ENCODE measurements at regions not wholly inside any gene's neighbourhood (a gene's known extent, or its start where the extent isn't known, plus 50 kb on each side); places are given as distances from the start of the nearest gene placed in this dataset.

DNA sequence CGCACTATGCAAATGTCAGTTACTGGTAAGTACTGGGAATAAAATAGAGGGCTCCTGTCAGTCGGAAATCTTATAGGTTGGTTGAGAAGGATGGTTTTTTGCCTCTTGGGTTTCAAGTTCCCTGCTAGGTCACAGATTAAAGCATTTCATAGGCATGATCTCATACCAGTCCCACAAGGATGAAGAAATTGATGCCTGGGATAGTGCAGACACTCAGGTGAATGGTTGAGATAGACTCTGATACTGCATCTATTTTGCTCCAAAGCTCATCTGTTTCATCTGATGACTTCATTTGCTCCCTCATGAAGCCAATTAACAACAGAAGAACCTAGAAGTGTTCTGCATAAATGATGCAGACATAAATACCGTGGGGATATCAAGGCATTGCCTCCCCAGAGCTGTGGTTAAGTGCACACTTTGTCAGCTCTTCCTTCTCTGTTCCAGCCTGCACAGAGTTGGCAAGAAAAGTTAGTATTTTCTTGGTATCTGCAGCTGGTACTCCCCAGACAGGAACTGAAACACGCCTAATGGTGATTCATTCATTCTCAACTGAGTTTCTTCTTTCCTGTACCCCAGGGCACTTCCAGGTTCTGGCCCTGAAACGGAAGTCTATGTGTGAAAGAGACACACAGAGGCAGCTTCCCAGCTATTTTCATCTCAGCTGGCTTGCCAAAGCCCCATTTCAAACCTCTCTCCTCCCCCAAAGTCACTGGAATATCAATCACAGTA, 418.3 kb upstream of the SALL1 start:
- CTCF ChIA-PET: no interaction called here

DNA sequence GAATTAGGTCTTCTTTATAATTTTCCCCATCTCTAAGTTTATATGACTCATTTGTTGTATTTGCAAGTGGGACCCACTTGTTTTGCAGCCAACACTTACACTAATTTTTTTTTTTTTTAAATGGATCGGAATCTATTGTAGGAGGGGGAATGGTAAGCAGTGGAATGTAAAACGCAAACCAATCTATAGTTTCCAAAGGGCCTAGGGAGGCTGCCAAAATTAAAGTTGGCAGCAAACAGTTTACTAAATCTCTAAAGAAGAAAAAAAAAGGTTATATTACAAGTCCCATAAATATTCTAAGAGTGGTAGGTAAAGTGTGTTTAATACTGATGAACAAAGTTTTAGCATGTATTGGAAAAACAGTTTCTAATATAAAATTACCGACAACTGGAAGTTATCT, 416.8 kb upstream of the SALL1 start:
- ChIA-PET POLR2A (no interaction called here), CTCF (no interaction called here)

More for the DNA sequence above, 418.3 kb upstream of the SALL1 start:
- POLR2A ChIA-PET: no interaction called here

DNA sequence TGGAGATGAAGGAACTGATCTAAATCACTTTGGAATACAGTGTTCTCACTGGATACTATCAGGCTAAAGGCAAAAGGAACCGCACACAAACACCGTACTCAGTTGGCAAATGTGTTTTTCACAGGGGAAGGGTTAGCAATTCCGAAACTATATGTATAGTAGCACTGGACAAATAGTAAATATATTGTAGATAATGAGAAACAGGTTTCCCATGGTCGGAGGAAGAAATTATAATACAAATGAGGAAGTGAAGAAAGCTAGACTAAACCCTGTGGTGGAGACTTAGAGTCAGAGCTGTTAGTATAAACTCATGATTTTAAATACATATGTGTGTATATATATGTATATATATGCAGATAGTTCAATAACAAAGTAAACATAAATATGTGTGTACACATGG, 414.1 kb upstream of the SALL1 start:
- CTCF ChIA-PET: interaction anchor here (0.7 kb wide), 1 partner anchor 15 kb away, joined by 4 read pairs; no protein-coding TSS in a partner anchor
- POLR2A ChIA-PET: no interaction called here

DNA sequence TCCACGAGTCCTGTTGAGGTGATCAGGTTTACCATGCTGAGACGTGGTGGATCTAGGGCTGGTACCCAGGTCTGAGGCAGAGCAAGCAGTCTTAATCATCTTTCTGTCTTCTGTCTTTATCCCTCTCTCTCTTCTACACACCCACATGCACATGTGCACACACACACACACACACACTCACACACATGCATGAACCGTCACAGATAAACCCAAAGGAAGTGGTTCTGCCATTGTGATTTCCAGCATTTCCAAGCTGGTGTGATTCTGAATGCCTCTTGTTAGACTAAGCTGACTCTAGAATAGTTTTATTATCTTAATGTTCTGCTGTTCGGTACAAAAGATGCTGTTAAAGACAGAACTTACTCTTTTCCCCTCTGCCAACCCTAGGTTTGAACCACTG, 411.8 kb upstream of the SALL1 start:
- ChIA-PET CTCF (no interaction called here), POLR2A (no interaction called here)

DNA sequence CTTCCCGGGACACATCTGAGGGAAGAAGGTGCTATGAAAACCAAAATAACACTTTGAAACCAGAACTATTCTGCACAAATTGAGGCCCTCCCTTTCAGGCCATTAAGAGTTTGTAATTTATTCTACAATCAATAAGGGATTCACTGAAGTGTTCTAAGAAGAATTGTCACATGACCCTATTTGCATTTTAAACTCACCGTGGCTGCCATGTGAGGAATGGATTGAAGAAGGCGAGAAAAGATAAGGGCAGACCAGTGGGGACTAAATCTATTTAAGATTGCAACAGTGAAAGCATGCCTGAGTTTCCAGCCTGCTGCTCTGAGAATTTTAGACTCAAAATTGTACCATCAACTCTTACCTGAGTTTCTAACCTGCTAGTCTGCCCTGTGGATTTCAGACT, 408.8 kb upstream of the SALL1 start:
- ChIA-PET CTCF (no interaction called here), POLR2A (no interaction called here)

DNA sequence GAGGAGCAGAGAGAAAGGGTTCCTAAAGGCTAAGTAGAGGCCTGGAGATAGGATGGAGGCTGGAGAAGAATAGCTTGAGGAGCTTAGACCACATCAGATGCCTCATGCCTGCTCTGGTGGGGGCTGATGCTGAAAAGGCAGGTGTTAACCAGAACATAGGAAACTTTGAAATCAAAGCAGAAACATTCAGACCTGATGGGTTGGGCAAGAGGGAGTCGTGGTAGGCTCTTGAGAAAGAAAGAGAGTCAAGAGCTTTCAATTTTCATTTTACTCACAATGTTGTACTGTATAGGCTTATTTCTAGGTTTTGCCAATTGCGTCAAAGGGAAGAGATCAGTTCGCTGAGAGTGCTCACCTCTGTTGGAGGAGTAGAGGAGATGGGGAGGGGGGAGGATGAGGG, 406.6 kb upstream of the SALL1 start:
- ChIA-PET CTCF (no interaction called here), POLR2A (no interaction called here)

DNA sequence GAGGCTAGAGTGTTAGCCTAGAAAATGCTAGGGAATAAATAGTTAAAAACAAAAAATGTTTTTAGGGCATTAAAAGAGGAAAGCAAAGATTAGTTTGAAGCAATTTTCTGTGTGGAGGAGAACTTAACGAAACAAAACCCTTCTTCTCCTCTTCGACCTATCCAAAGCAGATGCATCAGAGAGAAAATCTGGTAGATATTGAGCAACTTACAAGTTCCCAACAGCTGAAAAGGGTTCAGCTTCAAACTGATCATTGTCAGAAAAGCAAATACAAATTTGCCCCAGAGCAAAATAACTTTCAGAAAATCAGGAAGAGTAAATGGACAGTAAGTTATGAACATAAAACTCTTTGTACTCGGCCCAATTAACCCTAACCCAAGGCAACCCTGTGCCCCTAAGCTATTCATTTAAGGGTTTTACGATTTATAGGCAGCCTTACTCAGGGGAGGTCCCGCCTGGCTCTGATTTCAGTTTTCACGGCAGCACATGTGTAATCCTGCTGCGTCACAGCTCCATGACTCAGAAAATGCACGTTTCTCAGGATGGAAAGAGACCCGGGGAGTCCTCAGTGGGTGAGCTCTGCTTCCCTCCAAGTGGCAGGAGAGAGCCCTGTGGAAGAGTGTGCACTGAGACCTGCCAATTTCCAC, 405.7 kb upstream of the SALL1 start:
- ChIA-PET CTCF (no interaction called here), POLR2A (no interaction called here)

DNA sequence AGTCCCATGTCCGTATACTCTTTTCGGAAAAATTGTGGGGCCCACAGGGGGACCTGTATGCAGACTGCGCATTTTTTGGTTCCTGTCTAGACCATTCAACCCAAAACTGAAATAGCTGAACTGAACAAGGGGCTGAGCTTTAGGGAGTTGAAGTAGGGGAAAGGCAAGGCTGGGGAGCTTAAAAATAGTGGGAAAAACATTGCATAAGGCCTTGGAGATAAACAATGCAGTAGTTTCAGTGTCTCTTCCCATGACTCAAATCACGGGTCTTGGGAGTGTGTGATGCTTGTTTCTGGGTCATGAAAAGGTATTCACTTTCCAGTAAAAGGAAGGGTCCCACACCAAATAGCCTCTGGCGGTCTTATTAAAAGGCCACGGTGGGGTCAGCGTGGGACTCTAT, 402.8 kb upstream of the SALL1 start:
- ChIA-PET POLR2A (no interaction called here), CTCF (no interaction called here)

DNA sequence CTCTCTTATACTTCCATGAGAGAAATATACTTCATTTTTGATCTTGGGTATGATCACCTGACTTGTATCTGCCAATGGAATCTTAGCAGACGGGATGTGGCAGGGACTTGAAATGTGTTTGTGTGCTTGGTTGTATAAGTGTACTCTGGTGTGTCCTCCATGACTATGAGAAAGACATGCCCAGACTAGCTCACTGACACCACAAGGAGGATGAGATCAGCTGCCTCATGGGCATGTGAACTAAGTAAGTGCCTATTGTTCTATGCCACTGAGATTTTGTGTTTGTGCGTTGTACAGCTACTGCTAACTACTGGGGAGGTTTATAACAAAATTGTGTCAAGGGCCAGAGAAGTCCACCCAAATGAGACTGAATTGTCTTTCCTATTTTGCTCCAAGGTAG, 402.2 kb upstream of the SALL1 start:
- ChIA-PET POLR2A (no interaction called here), CTCF (no interaction called here)

DNA sequence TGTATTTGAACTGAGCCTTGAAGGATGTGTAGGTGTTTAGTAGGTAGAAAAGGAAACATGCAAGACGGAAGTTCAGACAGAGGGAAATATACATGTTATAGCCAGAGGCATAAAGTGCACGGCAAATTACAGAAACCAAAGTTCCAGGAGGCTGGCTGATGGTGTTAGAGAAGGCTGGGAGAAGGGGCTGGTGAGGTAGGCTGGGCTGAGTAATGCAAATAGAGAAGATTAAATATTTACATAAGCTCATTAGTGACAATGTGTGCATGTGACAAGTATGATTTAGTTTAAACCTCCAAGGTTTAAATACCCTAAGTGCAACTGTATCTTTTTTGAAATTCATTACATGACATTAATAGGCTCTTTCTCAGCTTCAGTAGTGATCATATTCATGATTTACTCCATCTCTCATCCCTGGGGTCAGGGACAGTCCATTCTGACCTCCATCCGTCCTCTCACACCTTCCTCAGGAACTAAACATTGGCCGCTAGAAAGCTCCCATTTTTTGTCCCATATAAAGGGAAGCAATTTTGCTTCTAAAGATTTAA, 399.8 kb upstream of the SALL1 start:
- ChIA-PET CTCF (interaction anchor here (0.6 kb wide), 1 partner anchor 14 kb away, joined by 4 read pairs; no protein-coding TSS in a partner anchor), POLR2A (no interaction called here)

DNA sequence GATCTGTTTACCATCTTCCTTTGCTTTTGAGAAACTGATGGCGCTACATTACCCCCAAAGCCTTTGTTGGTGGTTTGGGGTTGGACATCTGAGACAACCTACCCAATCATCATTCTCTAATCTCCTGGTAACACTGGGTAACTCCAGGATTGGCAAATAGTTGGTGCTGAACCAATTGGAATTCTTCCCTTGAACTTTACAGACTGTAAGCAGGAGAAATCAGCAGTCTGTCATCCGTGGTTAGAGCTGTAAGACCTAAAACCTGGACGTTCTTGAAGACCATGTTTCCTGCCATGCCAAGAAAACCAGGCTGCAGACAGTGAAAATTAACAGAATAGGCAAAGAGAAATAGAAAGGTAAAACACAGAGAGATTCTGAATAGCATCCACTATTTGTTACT, 398.8 kb upstream of the SALL1 start:
- CTCF ChIA-PET: no interaction called here
- POLR2A ChIA-PET: no interaction called here

DNA sequence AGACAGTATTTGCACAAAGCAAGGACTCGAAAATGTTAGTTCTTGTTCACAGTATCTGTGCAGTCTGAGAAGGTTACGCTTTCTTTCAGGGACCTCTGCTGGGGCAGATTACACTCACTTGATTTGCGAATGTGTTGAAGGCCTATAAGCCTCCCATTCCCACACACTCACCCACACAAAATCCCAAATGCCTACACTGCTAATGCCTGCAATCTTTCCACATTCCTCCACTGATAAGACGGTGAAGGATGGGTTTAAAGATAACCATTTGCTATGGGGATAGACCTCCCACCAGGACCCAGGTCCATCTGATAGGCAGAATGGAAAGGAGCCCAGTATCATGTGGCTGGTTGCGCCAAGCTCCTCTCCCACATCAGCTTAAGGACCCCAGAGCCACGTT, 394.9 kb upstream of the SALL1 start:
- ChIA-PET CTCF (no interaction called here), POLR2A (no interaction called here)

DNA sequence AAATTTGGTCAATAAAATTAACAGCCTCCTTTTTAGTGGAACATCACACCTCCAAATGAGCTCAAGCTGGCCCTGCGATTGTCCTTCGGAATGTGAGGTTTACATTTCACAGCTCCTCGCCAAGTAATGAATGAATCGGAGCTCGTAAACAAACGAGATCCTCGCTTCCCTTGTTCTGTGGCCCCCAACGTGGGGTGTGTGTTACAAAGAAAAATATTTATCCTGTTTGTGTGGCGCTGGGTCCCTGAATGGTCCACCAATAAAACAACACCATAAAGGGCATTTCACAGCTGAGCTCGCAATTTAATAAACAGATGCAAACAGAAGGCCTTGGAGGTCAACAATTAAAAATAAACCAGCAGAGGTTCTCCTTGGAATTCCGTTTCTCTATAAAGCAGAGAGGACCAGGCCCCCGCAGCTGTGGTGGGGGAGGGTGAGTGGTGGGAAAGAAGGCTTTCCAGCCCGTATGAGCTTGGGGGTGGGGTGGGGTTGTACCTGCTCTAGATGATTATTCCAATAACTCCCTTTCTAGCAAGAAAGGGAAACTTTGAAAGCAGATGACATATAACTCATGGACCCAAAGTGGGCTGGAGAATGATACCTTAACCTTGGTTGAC, 393.9 kb upstream of the SALL1 start:
- CTCF ChIA-PET: no interaction called here
- POLR2A ChIA-PET: no interaction called here

DNA sequence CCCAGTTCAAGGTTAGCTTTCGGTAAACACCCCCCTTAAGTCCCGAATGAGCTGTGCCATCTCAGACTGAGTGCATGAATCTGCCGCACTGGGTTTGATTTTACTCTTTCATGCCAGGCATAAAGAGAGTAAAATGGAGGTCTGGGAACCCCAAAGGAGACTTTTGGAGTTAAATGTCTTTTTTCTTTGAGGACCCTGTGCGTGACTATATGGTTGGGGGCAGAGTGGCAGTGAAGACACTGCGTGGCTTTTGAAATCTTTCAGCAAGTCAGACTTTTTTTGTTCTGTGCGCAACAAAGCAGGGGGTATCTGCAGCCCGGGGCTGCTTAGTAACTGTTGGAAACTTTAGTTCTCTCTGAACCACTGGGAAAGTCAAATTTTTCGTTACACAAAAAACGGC, 392.9 kb upstream of the SALL1 start:
- CTCF ChIA-PET: no interaction called here
- POLR2A ChIA-PET: no interaction called here

DNA sequence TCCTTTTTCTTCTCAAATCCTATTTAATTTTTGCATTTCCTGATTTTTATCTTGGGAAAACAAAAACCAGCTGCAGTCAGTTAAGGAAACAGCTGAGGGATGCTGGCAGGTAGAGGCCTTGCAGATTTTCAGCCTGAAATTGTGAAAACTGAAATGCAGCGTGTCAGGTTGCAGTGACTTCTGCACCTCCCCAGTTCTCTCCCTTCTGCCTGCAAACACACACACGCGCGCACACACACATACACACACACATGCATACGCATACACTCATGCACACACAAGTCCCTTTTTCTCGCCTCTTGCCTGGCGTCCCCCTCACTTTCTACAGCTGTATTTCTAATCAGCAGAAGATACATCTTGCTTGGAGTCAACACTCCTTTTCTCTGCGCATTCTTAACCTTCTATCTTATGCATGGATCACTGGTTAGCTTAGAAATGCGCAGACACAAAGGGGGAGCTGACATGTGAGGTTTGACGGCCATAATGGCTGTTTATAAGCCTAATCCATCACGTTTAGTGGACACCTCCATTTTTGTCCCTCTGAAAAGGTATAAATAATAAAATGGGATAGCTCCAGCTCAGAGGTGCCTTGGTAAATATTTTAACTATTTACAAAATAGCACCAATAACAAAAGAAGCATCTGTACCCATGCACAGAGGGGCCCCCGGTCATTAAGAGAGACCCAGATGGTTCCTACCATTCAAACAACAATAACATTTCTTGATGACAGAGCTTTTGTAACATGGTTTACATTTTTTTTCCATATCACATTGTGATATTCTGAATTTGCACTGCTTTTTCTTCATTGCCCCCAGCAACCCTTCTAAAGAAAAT, 392.1 kb upstream of the SALL1 start:
- CTCF ChIA-PET: no interaction called here
- POLR2A ChIA-PET: no interaction called here

DNA sequence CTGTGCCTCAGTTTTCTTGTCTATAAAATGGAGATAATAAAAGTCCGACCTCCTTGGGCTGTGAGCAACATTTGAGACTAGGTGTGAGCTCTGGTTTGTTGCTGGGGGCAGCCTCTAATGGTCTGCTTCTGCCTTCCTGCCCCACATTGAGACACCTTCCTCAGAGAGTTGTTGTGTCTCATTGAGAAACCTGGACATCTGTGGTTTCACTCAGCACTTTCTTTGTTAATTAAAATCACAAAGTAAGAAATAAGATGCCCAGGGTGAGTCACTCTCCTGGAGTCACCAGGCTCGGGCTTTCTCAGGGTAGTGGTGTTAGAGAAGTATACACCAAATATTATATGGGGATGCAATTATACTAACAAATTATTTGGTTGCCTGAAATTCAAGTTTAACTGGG, 389.2 kb upstream of the SALL1 start:
- CTCF ChIA-PET: no interaction called here
- POLR2A ChIA-PET: no interaction called here

DNA sequence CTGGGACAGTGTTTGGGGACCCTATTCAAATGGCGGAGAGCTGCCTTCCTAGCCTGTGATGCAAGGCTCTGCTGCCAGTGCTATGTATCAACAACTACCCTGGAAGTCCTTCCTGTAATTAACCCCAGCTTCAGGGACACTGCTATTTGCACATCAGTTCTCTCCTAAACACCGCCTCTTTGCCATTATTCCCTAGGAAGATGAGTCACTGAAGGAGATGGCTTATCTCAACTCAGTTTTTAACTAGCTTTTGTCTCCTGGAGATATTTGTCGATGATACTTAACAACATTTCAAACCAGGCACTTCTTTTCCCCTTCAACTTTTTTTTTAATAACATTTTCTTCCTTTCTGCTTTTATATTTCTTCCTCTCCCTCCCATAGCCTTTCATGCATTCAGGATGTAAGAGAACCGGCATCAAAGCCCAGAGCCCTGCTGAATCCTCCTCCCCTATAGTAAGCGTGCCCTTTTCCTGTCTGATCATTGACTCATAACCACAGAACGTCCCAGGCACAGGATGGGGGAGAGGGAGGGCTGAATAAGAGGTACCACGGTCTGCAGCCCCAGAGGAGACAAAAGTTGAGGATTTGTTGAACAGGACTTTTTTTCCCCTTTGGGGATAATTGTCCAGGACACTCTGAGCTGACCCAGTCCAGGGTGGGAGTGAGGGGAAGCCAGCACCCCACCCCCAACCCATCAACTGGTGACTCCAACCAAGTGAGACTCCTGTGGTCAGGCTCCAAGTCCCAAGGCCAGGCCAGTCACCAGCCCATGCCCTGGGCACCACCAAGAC, 387.8 kb upstream of the SALL1 start:
- CTCF ChIA-PET: no interaction called here
- POLR2A ChIA-PET: no interaction called here

DNA sequence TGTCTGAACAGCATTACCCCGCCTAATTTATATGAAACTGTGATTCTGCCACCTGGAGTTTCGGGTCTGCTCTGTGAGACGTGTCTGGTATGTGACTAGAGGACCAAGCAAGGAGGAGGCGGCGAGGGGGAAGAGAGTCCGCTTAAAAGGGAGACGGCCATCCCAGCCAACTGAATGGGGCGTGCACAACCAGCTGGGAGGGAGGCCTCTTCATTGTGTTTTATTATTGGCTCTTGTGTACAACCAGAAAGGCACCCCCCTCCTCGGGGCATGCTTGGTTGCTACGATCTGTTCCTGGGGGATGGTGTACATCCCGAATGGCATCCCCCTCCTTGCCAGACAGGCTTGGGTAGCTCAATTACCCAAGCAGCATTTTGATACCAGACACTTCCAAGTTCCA, 384.5 kb upstream of the SALL1 start:
- POLR2A ChIA-PET: no interaction called here

DNA sequence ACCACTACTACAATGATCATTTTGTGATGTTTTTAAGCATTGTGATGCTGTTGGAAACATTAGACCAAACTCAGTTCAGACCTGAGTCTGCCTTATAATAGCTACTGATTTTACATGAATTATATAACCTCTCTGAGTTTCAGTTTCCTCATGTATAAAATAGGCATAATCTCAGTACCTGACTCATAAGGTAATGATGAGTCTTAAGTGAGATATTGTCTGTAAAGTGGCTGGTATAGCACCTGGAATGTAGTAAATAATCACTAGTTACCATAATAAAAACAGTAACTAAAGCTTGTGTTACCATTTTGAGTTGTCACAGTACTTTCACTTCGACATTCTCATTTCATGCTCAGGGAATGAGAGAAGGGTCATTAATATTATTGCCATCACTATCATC, 381.5 kb upstream of the SALL1 start:
- POLR2A ChIA-PET: no interaction called here
- CTCF ChIA-PET: no interaction called here

More for the DNA sequence above, 384.5 kb upstream of the SALL1 start:
- CTCF ChIA-PET: no interaction called here

DNA sequence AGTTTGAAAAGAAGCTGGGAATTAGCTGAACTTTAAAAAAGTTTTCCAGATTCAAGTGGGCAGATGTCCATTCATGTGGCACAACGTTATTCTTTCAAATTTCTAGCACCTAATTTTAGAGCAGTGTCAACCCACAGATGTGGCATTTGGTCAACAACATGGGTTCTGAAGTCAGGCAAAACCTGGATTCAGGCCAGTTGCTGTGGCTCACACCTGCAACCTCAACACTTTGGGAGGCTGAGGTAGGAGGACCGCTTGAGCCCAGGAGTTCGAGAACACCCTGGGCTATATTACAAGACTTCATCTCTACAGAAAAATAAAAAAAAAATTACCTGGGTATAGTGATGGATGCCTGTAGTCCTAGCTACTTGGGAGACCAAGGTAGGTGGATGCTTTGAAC, 380.2 kb upstream of the SALL1 start:
- POLR2A ChIA-PET: no interaction called here
- CTCF ChIA-PET: no interaction called here
